C1 segment of cervical spinal cord (tissue), 14 donors: ENCODE measurements at regions not wholly inside any gene's neighbourhood (a gene's known extent, or its start where the extent isn't known, plus 50 kb on each side); places are given as distances from the start of the nearest gene placed in this dataset.
"Not testable (repeated sequence)": the region's sequence is repeated elsewhere in the genome, so short reads cannot be mapped to it uniquely, and the experiment has no call there.

Experiments
- DNase-seq, 14 donors: peaks; one replicate each; lab custom pipeline; 2025; lab: John Stamatoyannopoulos, UW

DNA sequence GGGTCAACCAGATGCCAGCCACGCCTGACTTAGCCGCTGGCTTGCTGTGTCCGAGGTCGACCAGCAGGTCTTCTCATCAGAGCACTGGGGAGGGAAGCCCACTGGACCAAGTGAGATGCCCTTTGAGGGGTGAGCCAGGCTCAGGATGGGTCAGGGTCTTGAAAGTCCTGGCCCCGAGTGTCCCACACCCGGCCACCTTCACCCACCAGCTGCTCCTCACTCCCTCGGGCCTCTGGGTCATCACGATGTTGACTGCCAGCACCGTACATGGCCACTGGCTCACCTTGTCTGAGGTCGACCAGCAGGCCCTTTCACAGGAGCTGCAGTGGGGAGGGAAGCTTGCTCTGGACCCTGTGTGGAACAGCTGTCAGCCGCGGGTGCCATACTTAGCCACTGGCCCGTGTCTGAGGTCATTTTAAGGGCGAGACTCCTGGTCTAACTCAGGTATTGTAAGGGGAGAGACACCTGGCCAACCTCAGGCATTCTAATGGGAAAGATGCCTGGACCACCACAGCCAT is 1361.3 kb downstream of the UQCRFS1 start:
- DNase-seq = no peak

- no peak for DNase-seq
Observed at GRCh38 chr19:27851002-27851481, 1361.9 kb downstream of the UQCRFS1 start.

- DNase-seq = no peak
Observed at GRCh38 chr19:27846944-27847343, 1366.0 kb downstream of the UQCRFS1 start.

DNA sequence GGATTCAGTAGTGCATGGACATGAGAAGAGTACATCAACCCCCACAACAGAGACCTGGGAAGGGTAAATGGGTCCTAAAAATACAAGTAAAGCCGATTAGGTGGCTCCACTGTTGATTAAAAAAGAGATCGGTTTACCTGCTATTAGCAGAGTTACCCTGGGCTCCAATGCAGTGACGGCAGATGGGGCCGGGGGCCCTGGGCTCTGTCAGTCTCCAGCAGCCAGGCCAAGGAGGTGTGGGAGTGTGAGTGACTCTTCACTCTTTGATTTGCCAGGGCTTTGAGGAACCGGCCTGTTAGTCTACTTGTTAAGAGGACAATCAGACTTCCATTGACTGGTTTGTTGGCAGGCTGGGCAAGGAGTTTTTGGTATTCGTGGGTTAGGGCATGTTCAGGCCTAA is 1368.7 kb downstream of the UQCRFS1 start:
- no peak for DNase-seq

GRCh38 chr19:27843861-27844260 is 1369.1 kb downstream of the UQCRFS1 start:
- no peak for DNase-seq

GRCh38 chr19:27833031-27833430 is 1379.9 kb downstream of the UQCRFS1 start:
- no peak for DNase-seq

DNA sequence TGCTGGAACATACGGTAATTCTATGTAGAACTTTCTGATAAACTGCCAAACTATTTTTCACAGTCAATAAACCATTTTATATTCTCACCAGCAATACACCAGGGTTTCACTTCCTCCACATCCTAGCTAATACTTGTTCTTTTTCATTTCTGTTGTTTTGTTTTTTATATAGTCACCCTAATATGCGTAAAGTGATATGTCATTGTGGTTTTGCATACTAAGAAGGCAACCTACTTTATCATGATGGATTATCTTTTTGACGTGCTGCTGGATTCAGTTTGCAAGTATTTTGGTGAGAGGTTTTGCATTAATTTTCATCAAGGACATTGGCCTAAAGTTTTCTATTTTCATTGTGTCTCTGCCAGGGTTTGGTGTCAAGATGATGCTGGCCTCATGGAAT is 1384.1 kb downstream of the UQCRFS1 start:
- DNase-seq = no peak

GRCh38 chr19:27824108-27824507 is 1388.8 kb downstream of the UQCRFS1 start:
- DNase-seq = no peak

DNA sequence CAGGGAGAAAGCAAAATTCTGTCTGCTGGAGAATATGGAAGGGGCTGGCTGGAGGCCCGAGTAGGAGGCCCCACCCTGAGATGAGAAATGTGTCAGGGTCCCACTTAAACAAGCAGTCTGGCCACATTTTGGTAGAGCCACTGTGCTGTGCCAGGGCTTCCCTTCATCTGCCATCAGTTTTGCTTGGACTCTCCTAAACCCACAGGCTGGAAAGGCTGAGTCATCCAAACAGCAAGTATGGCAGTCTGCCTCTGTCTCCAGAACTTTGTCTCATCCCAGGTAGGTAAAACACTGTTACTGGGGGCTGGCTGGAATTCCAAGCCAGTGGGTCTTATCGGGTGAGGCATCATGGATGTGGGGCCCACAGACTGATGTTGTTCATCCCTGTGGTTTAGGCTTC is 1390.6 kb downstream of the UQCRFS1 start:
- DNase-seq = no peak

DNA sequence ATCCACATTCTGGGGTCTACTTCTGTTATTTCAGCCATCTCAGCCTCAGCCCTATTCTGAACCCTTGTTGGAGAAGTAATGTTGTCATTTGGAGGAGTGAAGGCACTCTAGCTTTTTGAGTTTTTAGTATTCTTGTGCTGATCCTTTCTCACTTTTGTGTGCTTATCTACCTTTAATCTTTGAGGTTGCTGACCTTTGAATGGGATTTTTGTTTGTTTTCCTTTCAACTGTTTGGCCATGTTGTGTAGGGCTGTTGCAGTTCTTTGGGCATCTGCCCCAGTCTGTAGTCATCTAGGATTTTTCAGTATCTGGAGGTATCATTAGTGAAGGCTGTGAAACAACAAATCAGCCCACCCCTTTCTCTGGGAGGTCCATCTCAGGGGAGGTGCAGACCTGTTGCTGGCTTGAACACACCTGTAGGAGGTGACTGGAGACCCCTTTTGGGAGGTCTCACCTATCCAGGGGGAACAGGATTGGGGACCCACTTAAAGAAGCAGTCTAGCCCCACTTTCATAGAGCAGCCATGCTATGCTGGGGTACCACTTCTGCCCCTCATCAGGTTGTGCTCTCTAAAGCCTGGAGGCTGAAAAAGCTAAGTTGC is 1391.4 kb downstream of the UQCRFS1 start:
- DNase-seq = no peak

- no peak for DNase-seq
Observed at GRCh38 chr19:27815985-27816384, 1397.0 kb downstream of the UQCRFS1 start.

- DNase-seq = not testable (repeated sequence)
Observed at GRCh38 chr19:27814834-27815233, 1398.1 kb downstream of the UQCRFS1 start.

GRCh38 chr19:27814274-27814673 is 1398.7 kb downstream of the UQCRFS1 start:
- DNase-seq = not testable (repeated sequence)

GRCh38 chr19:27806471-27807070 is 1406.4 kb downstream of the UQCRFS1 start:
- no peak for DNase-seq

DNA sequence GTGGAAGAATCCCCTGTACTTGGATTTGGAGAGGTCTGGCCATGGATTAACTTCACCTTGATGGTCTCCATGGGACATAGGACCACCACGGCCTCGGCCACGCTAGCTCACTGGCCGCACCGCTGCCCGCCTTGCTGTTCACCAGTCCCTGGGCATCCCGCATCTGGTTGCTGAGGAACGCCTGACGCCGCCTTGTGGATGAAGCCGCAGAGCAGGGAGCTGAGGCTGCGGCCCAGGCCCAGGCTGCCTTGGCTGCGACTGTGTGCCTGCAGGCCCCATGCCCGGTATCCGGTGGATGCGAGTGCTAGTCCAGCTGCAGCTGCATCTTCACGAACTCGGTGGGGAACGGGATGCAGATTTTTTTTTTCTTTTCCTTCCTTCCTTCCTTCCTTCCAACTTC is 1407.1 kb downstream of the UQCRFS1 start:
- DNase-seq = no peak

GRCh38 chr19:27802293-27802692 is 1410.7 kb downstream of the UQCRFS1 start:
- not testable (repeated sequence) for DNase-seq

GRCh38 chr19:27796540-27796939 is 1416.4 kb downstream of the UQCRFS1 start:
- DNase-seq = no peak

DNA sequence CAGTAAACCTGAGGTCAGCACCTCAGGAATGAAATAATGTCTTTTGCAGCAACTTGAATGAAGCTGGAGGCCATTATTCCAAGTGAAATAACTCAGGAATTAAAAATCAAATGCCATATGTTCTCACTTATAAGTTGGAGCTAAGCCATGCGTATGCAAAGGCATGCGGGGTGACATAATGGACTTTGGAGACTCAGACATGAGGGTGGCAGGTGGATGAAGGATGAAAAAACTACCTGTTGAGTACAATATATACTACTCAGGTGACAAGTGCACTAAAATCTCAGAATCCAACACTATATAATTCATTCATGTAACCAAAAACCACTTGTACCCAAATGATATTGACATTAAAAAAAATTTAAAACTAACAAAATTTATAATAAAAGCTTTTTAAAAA is 1416.9 kb downstream of the UQCRFS1 start:
- DNase-seq = no peak

GRCh38 chr19:27795369-27795768 is 1417.6 kb downstream of the UQCRFS1 start:
- no peak for DNase-seq

- DNase-seq = peak in 1 of 14 donors; percentile 59
Observed at GRCh38 chr19:27794494-27795042, 1418.4 kb downstream of the UQCRFS1 start.

- DNase-seq = peak; percentile 78 to 98 (median 94)
Observed at GRCh38 chr19:27793644-27794493, 1419.1 kb downstream of the UQCRFS1 start.

DNA sequence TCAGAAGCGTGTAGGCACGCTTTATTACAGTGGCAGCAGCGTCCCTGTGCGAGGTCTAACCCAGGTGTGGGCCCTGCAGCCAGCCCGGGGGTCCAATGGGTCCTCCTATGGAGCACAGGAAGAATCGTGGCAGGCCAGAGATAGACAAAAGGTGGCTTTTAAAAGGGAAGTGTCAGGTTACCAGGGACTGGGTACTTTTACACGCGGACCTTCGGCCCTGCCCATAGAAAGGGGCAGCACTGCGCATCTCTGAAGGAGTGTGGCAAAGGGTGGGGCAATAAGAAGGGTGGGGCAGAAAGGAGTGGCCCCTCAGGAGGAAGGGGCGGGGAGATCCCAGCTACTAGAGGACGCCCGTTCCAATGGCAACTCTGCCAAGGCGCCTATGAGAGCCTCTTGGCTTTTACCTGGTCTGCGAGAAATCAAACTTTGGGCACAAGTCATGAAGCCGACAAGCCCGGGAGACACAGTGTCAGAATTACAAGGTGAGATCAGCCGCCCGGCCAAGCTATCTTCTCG is 1419.8 kb downstream of the UQCRFS1 start:
- DNase-seq = peak in 7 of 14 donors; percentile 26 to 95 (median 66)
